ENCODE measurements at regions not wholly inside any gene's neighbourhood (a gene's known extent, or its start where the extent isn't known, plus 50 kb on each side); places are given as distances from the start of the nearest gene placed in this dataset.

DNA sequence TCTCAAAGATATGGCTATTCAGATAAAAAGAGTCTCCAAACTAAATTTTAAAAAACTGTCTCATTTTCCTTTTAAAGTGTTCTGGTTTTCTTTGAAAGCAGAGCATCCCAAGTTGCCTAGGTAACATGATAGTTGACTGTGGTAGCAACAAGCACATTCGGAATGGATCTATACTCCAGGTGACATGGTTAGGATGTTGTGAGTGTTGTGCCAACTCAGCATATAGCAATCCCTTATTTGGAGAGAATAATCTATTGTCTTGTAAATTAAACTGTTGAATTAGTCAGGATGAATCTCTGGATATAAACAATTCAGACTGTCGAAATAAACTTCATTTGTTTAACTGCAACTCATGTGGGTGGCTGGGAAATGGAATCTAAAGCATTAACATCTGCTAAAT, 418.6 kb downstream of the TUSC7 start:
- TF ChIP-seq, protein P1, sequence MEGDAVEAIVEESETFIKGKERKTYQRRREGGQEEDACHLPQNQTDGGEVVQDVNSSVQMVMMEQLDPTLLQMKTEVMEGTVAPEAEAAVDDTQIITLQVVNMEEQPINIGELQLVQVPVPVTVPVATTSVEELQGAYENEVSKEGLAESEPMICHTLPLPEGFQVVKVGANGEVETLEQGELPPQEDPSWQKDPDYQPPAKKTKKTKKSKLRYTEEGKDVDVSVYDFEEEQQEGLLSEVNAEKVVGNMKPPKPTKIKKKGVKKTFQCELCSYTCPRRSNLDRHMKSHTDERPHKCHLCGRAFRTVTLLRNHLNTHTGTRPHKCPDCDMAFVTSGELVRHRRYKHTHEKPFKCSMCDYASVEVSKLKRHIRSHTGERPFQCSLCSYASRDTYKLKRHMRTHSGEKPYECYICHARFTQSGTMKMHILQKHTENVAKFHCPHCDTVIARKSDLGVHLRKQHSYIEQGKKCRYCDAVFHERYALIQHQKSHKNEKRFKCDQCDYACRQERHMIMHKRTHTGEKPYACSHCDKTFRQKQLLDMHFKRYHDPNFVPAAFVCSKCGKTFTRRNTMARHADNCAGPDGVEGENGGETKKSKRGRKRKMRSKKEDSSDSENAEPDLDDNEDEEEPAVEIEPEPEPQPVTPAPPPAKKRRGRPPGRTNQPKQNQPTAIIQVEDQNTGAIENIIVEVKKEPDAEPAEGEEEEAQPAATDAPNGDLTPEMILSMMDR (IDR thresholded peaks at IDR 0.05; ENCODE audit: insufficient read depth, low read depth, low read length) = no peak
- no peak for DNase-seq (ENCODE audit: low read depth)

DNA sequence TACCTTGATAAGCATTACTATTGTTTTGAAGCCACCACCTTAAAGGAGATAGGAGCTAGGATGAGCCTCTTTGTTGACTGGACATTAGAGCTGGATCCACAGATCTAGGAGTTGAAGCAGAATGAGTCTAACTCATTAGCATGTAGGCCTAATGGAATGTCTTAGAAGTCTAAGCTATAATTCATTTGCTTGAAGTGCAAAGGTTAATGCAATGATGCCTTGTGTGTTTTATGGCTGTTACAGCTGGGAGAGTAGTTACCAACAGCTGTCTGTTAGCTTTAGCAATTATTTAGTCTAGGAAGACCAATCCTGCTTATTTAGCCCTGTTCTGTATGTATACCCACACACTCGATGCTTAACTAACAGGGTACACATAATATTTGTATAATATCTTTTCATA, 419.3 kb downstream of the TUSC7 start:
- DNase-seq (ENCODE audit: low read depth) = no peak
- TF ChIP-seq, protein P1 (IDR thresholded peaks at IDR 0.05; ENCODE audit: insufficient read depth, low read depth, low read length) = no peak
- no peak overlapping the region for H3K4me3 ChIP-seq (ENCODE audit: low read depth, low read length)

More for the DNA sequence above, 418.6 kb downstream of the TUSC7 start:
- H3K4me3 ChIP-seq (ENCODE audit: low read depth, low read length) = no peak overlapping the region

DNA sequence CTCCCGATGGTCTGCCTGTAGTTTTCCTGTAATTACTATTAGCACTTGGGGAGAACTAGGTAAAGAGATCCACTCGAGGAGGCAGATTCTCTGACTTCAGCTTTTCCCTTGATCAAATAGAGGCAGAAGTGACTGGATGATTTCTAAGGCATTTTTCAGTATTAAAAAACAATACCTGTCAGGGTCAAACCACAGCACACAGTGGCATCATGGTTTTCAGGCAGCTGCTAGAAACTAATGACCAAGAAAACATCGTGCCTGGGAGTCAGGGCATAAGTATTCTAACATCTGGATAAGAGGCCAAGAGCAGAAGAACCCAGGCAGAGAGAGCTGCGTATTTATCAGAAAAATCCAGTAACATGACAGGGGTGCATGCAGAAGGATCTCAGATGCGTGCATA, 419.9 kb downstream of the TUSC7 start:
- no peak overlapping the region for H3K4me3 ChIP-seq (ENCODE audit: low read depth, low read length)
- DNase-seq (ENCODE audit: low read depth) = no peak
- TF ChIP-seq, protein P1 (IDR thresholded peaks at IDR 0.05; ENCODE audit: insufficient read depth, low read depth, low read length) = no peak

DNA sequence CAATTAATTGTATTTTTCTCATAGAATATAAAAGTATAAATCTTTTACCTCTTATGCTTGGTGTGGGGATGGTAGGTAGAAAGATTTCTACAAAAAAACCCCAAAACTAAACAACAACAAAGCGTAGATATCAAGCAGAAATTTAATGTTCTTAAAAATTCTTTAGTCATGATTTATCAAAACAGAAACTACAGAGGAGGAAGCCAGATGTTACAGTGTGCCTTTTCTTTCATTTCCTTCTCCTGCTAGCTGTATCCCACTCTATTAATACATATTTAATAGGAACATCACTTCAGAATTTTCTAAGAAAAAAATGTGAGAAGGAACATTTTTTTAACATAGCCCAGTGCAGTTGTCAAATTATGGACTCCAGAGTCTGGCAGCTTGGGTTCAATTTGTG, 420.6 kb downstream of the TUSC7 start:
- no peak for DNase-seq (ENCODE audit: low read depth)
- TF ChIP-seq, protein P1 (IDR thresholded peaks at IDR 0.05; ENCODE audit: insufficient read depth, low read depth, low read length) = no peak
- H3K4me3 ChIP-seq (ENCODE audit: low read depth, low read length) = no peak overlapping the region

DNA sequence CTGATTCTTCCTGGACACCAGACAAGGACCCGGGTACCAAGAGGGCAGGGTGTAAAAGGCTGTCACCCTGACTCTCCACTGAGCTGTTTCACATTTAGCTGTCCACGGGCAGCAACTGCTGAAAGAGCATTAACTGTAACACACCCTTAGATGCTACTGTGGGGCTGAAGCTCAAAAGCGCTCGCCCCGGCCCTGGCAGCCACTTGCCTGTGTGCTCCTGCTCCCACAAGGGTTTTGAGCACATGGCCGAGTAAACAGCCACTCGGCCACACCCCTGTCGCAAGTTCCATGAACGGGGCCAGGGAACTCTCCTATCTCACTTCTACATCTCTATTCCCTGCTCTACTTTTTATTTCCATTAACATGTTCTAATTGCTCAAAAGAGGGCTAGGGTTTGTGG, 421.7 kb downstream of the TUSC7 start:
- TF ChIP-seq, protein P1 (IDR thresholded peaks at IDR 0.05; ENCODE audit: insufficient read depth, low read depth, low read length) = no peak
- H3K4me3 ChIP-seq (ENCODE audit: low read depth, low read length) = no peak overlapping the region
- no peak for DNase-seq (ENCODE audit: low read depth)

DNA sequence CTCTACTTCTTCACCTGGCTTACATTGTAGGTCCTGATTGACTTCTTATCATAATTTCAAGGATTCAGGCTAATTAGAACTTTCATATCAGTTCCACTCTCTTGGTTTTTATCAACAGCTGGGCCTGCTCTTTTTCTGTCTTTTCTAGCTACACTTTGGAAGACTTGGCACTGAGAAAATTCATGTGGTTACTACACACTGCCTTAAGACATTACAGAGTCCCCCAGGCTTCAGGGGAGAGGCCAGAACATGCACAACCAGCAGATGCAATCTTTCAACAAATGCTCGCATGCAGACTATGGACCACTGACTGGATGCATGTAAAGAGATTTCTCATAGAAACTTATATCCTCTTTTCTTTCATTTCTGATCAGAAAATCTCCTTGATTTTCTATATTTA, 423.5 kb downstream of the TUSC7 start:
- no peak for DNase-seq (ENCODE audit: low read depth)
- TF ChIP-seq, protein P1 (IDR thresholded peaks at IDR 0.05; ENCODE audit: insufficient read depth, low read depth, low read length) = no peak

DNA sequence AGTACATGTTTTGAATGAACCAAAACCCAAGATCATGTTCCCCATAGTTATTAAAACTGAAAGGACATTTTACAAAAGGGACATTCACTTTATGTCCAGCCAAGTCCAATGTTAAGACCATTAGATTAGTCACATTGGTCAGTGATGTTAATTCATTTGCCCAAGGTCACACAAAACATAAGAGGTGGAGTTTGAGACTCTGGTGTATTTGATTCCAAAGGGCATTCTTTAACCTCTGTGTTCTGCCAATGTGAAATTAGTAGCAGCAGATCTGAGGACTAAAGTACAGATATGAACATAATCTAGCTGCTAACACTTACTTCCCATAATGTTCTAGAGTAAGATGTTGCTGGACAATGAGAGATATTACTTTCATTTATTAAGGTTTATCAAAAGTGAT, 425.6 kb downstream of the TUSC7 start:
- H3K4me3 ChIP-seq (ENCODE audit: low read depth, low read length) = no peak overlapping the region
- TF ChIP-seq, protein P1 (IDR thresholded peaks at IDR 0.05; ENCODE audit: insufficient read depth, low read depth, low read length) = no peak
- no peak for DNase-seq (ENCODE audit: low read depth)

More for the DNA sequence above, 423.5 kb downstream of the TUSC7 start:
- H3K4me3 ChIP-seq (ENCODE audit: low read depth, low read length) = no peak overlapping the region
